Left lobe of liver (tissue), 2 donors: ENCODE measurements at regions not wholly inside any gene's neighbourhood (a gene's known extent, or its start where the extent isn't known, plus 50 kb on each side); places are given as distances from the start of the nearest gene placed in this dataset.
A peak's percentile ranks its signal among the peaks of the same experiment; 100 is the strongest.

Experiments
- ATAC-seq: fragments of 200-7000 bp; cut with Tn5 transposase; one replicate; pipeline ENCODE4 v1.9.1; 2020; ENCODE audit warnings: mild to moderate bottlenecking, moderate library complexity
- DNase-seq: peaks from one replicate; pipeline ENCODE4 v3.0.0-alpha.2; 2020; ENCODE audit warnings: low spot score
- donor health status: DM: no; HTN: no; CAD: no; lungs with moderate emphysema.
- donor health status: DM: no; HTN: yes; CAD: no.

DNA sequence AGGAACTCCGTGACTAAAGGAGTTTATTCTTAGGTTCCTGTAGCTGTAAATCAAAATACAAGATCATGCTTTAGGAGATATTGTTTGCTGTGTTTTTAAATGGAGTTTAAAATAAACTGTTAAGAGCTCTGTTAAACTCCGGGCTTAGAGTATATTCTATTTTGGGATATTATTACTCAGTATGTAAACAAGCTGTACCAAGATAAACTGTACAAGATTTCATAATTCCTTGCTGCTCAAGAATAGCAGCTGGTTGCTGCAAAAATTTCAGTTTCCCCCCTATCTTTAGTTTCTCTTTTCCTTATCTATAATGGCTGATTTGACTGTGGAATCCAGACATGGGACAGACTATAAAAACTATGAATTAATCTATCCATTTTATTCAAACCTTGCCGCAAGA, 215.7 kb downstream of the HTR7 start:
- no peak for ATAC-seq
- no peak for DNase-seq

DNA sequence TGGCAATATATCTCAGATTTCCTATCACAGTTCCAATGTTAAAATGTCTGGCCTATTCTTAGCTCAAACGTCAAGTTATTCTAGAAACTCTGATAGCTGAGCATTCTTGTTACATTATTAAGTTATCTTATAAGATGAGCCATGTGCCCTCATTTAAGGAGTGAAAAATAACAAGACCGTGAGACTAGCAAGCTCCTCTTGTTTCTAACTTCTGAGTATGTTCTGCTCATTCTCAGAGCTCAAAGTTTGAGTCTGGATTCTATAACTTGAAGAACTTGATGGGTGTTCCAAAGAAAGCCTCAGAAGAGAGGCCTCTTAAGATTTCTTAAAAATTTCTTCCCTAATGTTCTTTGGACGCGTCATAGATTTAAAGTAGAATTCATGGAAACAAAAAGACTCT, 215.2 kb downstream of the HTR7 start:
- DNase-seq (no peak), ATAC-seq (no peak)

DNA sequence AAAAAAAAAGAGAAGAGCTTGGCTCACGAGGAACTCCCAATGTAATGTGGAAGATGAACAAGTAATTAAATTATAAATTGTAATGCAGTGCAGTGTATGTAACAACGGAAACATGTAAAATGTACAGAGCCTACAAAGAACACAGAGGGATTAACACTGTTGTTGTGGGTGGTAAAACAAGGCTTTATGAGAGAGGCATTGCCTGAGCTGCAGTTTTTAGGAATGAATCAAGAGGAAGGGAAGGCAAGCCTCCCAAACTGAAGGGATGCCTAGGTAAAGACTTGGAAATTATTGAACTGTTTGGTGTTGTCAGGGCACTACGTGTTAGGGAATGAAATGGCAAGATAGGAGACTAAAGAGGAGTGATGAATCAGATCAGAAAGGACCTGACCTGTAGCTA, 213.7 kb downstream of the HTR7 start:
- no peak for DNase-seq
- ATAC-seq: no peak

DNA sequence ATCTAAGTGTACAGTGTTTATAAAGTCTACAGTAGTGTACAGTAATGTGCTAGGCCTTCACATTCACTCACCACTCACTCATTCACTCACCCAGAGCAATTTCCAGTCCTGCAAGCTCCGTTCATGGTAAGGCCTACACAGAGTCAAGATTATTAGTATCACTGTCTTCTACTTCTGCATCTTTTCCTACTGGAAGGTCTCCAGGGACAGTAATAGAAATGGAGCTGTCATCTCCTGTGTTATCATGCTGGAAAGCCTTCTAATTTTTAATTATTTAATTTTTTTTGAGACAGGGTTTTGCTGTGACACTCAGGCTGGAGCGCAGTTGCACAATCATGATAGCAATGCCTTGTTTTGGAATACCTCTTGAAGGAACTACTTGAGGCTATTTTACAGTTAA, 207.0 kb downstream of the HTR7 start:
- no peak for DNase-seq
- ATAC-seq: no peak

DNA sequence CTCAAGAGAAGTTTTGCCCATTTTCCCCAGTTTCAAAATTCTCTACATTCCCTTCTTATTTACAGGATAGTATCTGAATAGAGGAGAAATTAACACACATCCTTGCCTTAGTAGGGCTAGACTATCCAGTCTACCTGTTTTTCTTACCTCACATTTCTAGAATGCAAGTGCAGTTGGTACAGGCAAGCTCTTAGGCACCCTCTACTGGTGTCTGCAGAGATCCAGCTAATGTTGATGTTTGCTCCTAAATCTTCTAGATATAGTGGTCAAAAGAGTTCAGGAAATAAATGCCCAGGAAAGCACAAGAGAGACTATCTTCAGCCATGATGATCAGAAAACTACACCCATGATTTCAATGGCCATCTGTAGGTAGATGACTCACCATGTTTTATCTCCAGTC, 205.3 kb downstream of the HTR7 start:
- peak; percentile 24 for ATAC-seq
- DNase-seq: no peak

DNA sequence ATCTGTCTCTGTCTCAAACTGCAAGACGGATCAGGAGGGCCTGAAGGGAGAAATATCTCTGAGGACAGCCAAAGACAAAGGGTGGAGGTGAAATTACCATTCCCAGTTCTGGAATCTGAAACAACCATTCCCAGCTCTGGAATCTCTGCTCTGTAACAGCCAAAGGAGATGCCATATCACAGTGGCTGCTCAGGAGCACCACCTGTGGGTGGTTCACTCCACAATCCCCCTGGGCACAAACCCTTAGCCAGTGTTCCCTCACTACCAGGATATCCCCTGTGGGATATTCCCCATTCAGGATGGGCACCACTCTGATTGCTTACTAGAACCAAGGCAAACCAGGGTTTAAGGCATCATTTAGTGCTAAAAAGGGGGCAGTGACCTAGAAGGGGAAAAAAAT, 199.0 kb downstream of the HTR7 start:
- ATAC-seq: no peak
- DNase-seq: no peak

DNA sequence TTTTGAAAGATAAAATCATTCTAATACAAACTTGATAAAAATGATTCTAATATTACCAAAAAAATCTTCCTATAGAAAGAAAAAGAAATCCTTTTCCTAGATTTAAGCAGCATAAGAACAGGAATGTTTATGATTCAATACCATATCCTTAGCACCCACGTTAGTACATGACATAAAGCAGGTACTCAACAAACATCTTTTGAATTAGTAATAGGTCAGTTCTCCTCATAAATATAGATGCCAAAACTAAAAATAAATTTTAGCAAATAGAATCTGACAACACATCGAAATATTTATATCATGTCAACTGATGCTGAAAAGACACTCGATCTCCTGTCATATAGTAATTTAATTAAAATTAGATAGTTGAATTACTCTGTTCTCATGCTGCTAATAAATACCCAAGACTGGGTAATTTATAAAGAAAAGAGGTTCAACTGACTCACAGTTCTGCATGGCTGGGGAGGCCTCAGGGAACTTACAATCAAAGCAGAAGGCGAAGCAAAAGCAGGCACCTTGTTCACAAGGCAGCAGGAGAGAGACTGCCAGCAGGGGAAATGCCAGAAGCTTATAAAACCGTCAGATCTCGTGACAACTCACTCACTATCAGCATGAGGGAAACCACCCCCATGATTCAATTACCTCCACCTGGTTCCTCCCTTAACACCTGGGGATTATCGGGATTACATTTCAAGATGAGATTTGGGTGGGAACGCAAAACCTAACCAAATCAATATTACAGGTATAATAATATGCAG, 191.8 kb downstream of the HTR7 start:
- ATAC-seq: no peak
- no peak for DNase-seq

DNA sequence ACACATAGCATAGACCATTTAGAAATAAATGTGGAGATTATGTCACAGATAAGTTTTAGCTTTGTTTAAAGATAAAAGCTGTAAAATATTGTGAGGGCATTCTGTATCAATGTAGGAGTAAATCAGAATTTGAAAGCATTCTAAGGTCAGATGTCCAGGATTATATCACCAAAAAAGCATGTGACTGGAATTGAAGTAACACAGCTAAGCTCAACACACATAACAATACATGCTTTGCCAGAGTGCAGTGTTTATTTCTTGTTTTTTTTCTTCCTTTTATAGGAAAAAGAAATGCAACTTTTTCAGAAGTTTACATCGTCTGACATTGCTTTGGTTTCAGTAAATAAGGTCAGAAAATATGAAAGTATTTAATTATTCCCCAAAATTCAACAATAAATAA, 183.4 kb downstream of the HTR7 start:
- DNase-seq: no peak

DNA sequence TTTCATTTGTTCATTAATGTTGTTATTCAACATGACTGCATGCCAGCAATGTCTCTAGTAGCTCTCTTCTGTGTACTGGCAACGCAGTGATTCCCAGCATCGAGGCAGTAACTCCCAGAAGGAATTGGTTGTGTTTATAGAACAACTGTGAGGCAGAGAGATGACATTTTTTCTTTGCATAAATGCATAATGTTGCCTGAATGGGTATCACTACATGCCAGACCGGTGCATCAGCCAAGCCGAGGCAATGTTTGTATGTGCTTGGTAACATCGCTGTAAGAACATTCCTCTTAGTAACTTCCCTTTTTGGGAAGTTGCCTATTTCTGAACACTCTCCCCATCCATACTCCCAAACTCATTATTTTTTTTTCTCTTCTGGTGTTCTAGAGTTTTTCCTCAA, 182.9 kb downstream of the HTR7 start:
- DNase-seq (no peak), ATAC-seq (no peak)

More for the DNA sequence above, 183.4 kb downstream of the HTR7 start:
- ATAC-seq: no peak

DNA sequence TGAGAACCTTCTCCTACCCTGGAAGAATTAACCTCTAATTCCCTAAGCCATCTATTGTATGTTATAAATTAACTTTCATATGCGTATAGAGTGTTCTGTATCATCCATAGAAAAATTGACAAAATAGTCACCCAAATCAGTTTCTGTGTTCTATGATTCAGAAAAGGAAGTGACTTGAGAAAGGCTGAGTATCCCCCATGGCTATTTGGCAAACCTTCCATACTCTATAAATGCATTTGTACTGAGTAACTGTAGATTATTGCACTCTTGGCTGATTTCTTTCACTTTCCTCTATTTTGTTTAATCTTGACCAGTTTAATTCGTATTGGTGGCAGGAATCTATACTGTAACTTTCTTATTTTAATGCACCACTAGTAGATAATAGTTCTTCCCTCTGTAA, 182.2 kb downstream of the HTR7 start:
- no peak for DNase-seq
- ATAC-seq: no peak
